ENCODE measurements at regions not wholly inside any gene's neighbourhood (a gene's known extent, or its start where the extent isn't known, plus 50 kb on each side); places are given as distances from the start of the nearest gene placed in this dataset.

DNA sequence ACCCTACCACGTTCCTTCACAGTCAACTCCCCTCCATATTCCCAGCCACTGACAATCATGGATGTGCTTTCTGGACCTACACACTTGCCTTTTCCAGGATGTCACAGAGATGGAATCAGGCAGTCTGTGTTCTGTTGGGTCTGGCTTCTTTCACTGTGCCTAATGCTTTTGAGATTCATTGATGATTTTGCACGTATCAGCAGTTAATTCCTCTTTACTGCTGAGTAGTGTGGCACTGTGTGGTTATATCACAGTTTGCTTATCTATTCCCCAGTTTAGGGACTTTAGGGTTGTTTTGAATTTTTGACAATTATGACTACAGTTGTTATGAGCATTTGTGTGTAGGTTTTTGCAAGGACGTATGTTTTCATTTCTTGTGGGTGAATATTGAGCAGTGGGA lies 191.7 kb downstream of the ACKR3 start:
- H3K27ac ChIP-seq, result no peak overlapping the region
- WGBS, 5 donors, result 91 to 97% (median 93%) methylated on average over 3 of the region's 3 CpGs

DNA sequence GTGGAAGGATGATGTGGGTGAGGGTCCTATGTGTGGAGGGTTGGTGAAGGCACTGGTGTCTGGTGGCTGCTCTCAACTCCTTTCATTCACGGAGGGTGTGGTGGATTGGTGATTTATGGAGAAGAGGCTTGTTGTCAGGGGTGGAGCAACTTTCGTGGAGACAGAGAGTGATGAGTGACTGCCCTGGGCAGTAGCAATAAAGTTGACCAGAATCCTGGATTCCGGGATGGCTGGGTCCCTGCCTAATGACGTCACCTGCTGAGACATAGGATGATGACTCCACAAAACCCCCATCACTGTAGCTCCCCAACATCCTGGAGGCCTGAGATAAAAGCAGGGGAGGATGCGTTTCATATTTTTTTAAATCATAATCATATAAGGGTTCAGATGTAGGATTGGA lies 193.0 kb downstream of the ACKR3 start:
- intact Hi-C loops (cut with DNase I; ENCODE audit: low total_unique reads), result no loop called here
- Histone ChIP-seq H3K36me3 (no peaks in the 10 kb centered on the region), H3K27me3 (no peaks in the 10 kb centered on the region), H3K4me3 (no peak overlapping the region), H3K4me1 (no peaks in the 10 kb centered on the region), H3K9me3 (peaks cover 0 to 11% (median 2%) of the 10 kb centered on the region in 4 donors), H3K27ac (no peak overlapping the region)
- no peak for TF ChIP-seq EP300 (IDR thresholded peaks at IDR 0.05)
- no peak for TF ChIP-seq POLR2AphosphoS5 (IDR thresholded peaks at IDR 0.05)
- TF ChIP-seq POLR2A (IDR thresholded peaks at IDR 0.05), result no peak
- TF ChIP-seq, protein P1, sequence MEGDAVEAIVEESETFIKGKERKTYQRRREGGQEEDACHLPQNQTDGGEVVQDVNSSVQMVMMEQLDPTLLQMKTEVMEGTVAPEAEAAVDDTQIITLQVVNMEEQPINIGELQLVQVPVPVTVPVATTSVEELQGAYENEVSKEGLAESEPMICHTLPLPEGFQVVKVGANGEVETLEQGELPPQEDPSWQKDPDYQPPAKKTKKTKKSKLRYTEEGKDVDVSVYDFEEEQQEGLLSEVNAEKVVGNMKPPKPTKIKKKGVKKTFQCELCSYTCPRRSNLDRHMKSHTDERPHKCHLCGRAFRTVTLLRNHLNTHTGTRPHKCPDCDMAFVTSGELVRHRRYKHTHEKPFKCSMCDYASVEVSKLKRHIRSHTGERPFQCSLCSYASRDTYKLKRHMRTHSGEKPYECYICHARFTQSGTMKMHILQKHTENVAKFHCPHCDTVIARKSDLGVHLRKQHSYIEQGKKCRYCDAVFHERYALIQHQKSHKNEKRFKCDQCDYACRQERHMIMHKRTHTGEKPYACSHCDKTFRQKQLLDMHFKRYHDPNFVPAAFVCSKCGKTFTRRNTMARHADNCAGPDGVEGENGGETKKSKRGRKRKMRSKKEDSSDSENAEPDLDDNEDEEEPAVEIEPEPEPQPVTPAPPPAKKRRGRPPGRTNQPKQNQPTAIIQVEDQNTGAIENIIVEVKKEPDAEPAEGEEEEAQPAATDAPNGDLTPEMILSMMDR (IDR thresholded peaks at IDR 0.05), result no peak
- WGBS, 5 donors, result 86 to 91% (median 91%) methylated on average over 5 of the region's 5 CpGs
- DNase-seq, result no peak

More for the DNA sequence above, 191.7 kb downstream of the ACKR3 start:
- H3K36me3 ChIP-seq, result no peaks in the 10 kb centered on the region
- TF ChIP-seq POLR2AphosphoS5 (IDR thresholded peaks at IDR 0.05), result no peak
- TF ChIP-seq, protein P1 (IDR thresholded peaks at IDR 0.05), result no peak
- no peaks in the 10 kb centered on the region for H3K27me3 ChIP-seq
- no peak for DNase-seq
- intact Hi-C loops (cut with DNase I; ENCODE audit: low total_unique reads), result no loop called here
- no peaks in the 10 kb centered on the region for H3K9me3 ChIP-seq
- no peak overlapping the region for H3K4me3 ChIP-seq
- H3K4me1 ChIP-seq, result no peaks in the 10 kb centered on the region

DNA sequence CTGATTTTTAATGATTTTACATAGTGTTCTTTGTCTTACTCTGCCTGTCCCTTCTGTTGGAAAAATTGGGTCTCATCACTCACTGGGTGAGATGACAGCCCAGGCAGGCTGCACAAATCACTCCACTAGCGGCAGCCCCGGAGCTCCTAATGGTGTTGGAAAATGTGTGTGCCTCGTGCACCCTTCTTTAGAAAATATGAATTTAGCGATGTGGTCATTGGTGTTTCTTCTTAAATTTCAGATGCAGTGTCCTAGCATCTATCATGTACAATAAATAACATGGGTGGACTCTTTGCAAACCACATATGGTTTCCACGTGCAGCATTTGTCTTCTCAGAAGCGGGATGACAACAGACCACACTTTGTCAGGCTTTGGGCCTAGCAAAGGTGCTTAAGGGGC lies 194.2 kb downstream of the ACKR3 start:
- Histone ChIP-seq H3K9me3 (peaks cover 0 to 11% (median 2%) of the 10 kb centered on the region in 4 donors), H3K36me3 (no peaks in the 10 kb centered on the region), H3K27ac (no peak overlapping the region), H3K4me1 (no peaks in the 10 kb centered on the region), H3K4me3 (no peak overlapping the region), H3K27me3 (no peaks in the 10 kb centered on the region)
- intact Hi-C loops (cut with DNase I; ENCODE audit: low total_unique reads), result no loop called here
- TF ChIP-seq POLR2AphosphoS5 (IDR thresholded peaks at IDR 0.05), result no peak
- TF ChIP-seq EP300 (IDR thresholded peaks at IDR 0.05), result no peak
- no peak for TF ChIP-seq POLR2A (IDR thresholded peaks at IDR 0.05)
- WGBS, 5 donors, result 93 to 95% (median 95%) methylated on average over 6 of the region's 6 CpGs
- DNase-seq, result no peak

- H3K9me3 ChIP-seq, result peaks cover 0 to 11% (median 2%) of the 10 kb centered on the region in 4 donors
- no peak overlapping the region for H3K27ac ChIP-seq
- no peaks in the 10 kb centered on the region for H3K4me1 ChIP-seq
- intact Hi-C loops (cut with DNase I; ENCODE audit: low total_unique reads), result no loop called here
- H3K27me3 ChIP-seq, result no peaks in the 10 kb centered on the region
- no peak for DNase-seq
- H3K4me3 ChIP-seq, result no peak overlapping the region
- 67 to 93% (median 82%) methylated on average over 2 of the region's 2 CpGs for WGBS, 5 donors
- TF ChIP-seq EP300 (IDR thresholded peaks at IDR 0.05) (no peak), POLR2A (IDR thresholded peaks at IDR 0.05) (no peak), POLR2AphosphoS5 (IDR thresholded peaks at IDR 0.05) (no peak)
- TF ChIP-seq, protein P1 (IDR thresholded peaks at IDR 0.05), result no peak
- H3K36me3 ChIP-seq, result no peaks in the 10 kb centered on the region
Observed at GRCh38 chr2:236764716-236765115, 195.1 kb downstream of the ACKR3 start.

- Histone ChIP-seq H3K4me3 (no peak overlapping the region), H3K36me3 (no peaks in the 10 kb centered on the region), H3K27ac (no peak overlapping the region), H3K4me1 (no peaks in the 10 kb centered on the region), H3K9me3 (peaks cover 0 to 11% (median 2%) of the 10 kb centered on the region in 4 donors), H3K27me3 (no peaks in the 10 kb centered on the region)
- WGBS, 5 donors, result 55 to 77% (median 61%) methylated on average over 3 of the region's 3 CpGs
- intact Hi-C loops (cut with DNase I; ENCODE audit: low total_unique reads), result no loop called here
- DNase-seq, result no peak
- TF ChIP-seq POLR2A (IDR thresholded peaks at IDR 0.05), result no peak
- TF ChIP-seq POLR2AphosphoS5 (IDR thresholded peaks at IDR 0.05), result no peak
- no peak for TF ChIP-seq EP300 (IDR thresholded peaks at IDR 0.05)
- TF ChIP-seq, protein P1 (IDR thresholded peaks at IDR 0.05), result no peak
Observed at GRCh38 chr2:236765478-236765877, 195.9 kb downstream of the ACKR3 start.
